ENCODE measurements at regions not wholly inside any gene's neighbourhood (a gene's known extent, or its start where the extent isn't known, plus 50 kb on each side); places are given as distances from the start of the nearest gene placed in this dataset.

GRCh38 chr10:61356354-61356753 lies 96.8 kb downstream of the TMEM26 start:
- Mint-ChIP-seq H3K27me3 (peaks cover 6% of the 10 kb centered on the region), H3K27ac (no peak overlapping the region), H3K36me3 (ENCODE audit: low read depth) (no peaks in the 10 kb centered on the region), H3K9me3 (no peaks in the 10 kb centered on the region), H3K4me3 (no peak overlapping the region), H3K4me1 (ENCODE audit: low read depth) (no peaks in the 10 kb centered on the region)
- TF ChIP-seq CTCF (IDR thresholded peaks at IDR 0.05), result no peak
- ChIA-PET CTCF (no interaction called here), POLR2A (no interaction called here)
- Histone ChIP-seq H3K9me3 (ENCODE audit: control insufficient read depth in 1 of 2, insufficient read depth in 1 of 2, low read length in 2 of 2) (no peaks in the 10 kb centered on the region), H3K4me1 (ENCODE audit: insufficient read depth, low read length) (no peaks in the 10 kb centered on the region), H3K27me3 (ENCODE audit: control insufficient read depth in 1 of 2, insufficient read depth in 2 of 2, low read length in 2 of 2) (no peaks in the 10 kb centered on the region), H3K27ac (ENCODE audit: low read depth in 1 of 2, low read length in 2 of 2) (no peak overlapping the region), H3K36me3 (ENCODE audit: insufficient read depth, low read length) (no peaks in the 10 kb centered on the region), H3K4me3 (ENCODE audit: low read length) (no peak overlapping the region)
- intact Hi-C loops (cut with DNase I, micrococcal nuclease), result no loop called here
- DNase-seq (no peak), ATAC-seq (ENCODE audit: poor library complexity) (no peak)

- no peaks in the 10 kb centered on the region for H3K4me1 Mint-ChIP-seq (ENCODE audit: low read depth)
- ChIA-PET POLR2A (no interaction called here), CTCF (no interaction called here)
- no peak for TF ChIP-seq CTCF (IDR thresholded peaks at IDR 0.05)
- H3K27me3 Mint-ChIP-seq, result peaks cover 6% of the 10 kb centered on the region
- no peaks in the 10 kb centered on the region for H3K9me3 Mint-ChIP-seq
- Histone ChIP-seq H3K27ac (ENCODE audit: low read depth in 1 of 2, low read length in 2 of 2) (no peak overlapping the region), H3K4me1 (ENCODE audit: insufficient read depth, low read length) (no peaks in the 10 kb centered on the region), H3K27me3 (ENCODE audit: control insufficient read depth in 1 of 2, insufficient read depth in 2 of 2, low read length in 2 of 2) (no peaks in the 10 kb centered on the region), H3K4me3 (ENCODE audit: low read length) (no peak overlapping the region), H3K9me3 (ENCODE audit: control insufficient read depth in 1 of 2, insufficient read depth in 1 of 2, low read length in 2 of 2) (no peaks in the 10 kb centered on the region), H3K36me3 (ENCODE audit: insufficient read depth, low read length) (no peaks in the 10 kb centered on the region)
- no peak overlapping the region for H3K4me3 Mint-ChIP-seq
- H3K27ac Mint-ChIP-seq, result no peak overlapping the region
- no peaks in the 10 kb centered on the region for H3K36me3 Mint-ChIP-seq (ENCODE audit: low read depth)
- no peak for DNase-seq
- intact Hi-C loops (cut with DNase I, micrococcal nuclease), result no loop called here
- ATAC-seq (ENCODE audit: poor library complexity), result no peak
These were observed 98.0 kb downstream of the TMEM26 start for GRCh38 chr10:61355211-61355610.

- no peak for DNase-seq
- Histone ChIP-seq H3K36me3 (ENCODE audit: insufficient read depth, low read length) (no peaks in the 10 kb centered on the region), H3K27me3 (ENCODE audit: control insufficient read depth in 1 of 2, insufficient read depth in 2 of 2, low read length in 2 of 2) (no peaks in the 10 kb centered on the region), H3K4me3 (ENCODE audit: low read length) (no peak overlapping the region), H3K27ac (ENCODE audit: low read depth in 1 of 2, low read length in 2 of 2) (no peak overlapping the region), H3K4me1 (ENCODE audit: insufficient read depth, low read length) (no peaks in the 10 kb centered on the region), H3K9me3 (ENCODE audit: control insufficient read depth in 1 of 2, insufficient read depth in 1 of 2, low read length in 2 of 2) (no peaks in the 10 kb centered on the region)
- CTCF ChIA-PET, result no interaction called here
- Mint-ChIP-seq H3K4me1 (ENCODE audit: low read depth) (no peaks in the 10 kb centered on the region), H3K27me3 (peaks cover 6% of the 10 kb centered on the region), H3K36me3 (ENCODE audit: low read depth) (no peaks in the 10 kb centered on the region), H3K4me3 (no peak overlapping the region), H3K9me3 (no peaks in the 10 kb centered on the region), H3K27ac (no peak overlapping the region)
- no peak for TF ChIP-seq CTCF (IDR thresholded peaks at IDR 0.05)
- ATAC-seq (ENCODE audit: poor library complexity), result no peak
- POLR2A ChIA-PET, result no interaction called here
- intact Hi-C loops (cut with DNase I, micrococcal nuclease), result no loop called here
These were observed 98.7 kb downstream of the TMEM26 start for GRCh38 chr10:61354401-61354975.

Data from CD4-positive, alpha-beta T cell (primary cell).